H9 (cell line): ENCODE measurements at regions not wholly inside any gene's neighbourhood (a gene's known extent, or its start where the extent isn't known, plus 50 kb on each side); places are given as distances from the start of the nearest gene placed in this dataset.

ENCODE experiments used
- DNase-seq: peaks from one replicate; pipeline ENCODE4 v3.0.0-alpha.2; 2017
- H2AFZ ChIP-seq: one replicate; pipeline ENCODE4 v1.6.1; 2013; ENCODE audit warnings: mild to moderate bottlenecking, low read length, control low read depth, moderate library complexity
- H2AK5ac ChIP-seq: 2 replicates; pipeline ENCODE4 v1.6.1; 2013; ENCODE audit warnings: low read length, control low read depth, mixed read lengths; ENCODE audit not compliant: insufficient read length
- H2BK120ac ChIP-seq: one replicate; pipeline ENCODE4 v1.6.1; 2013; ENCODE audit warnings: low read depth, mild to moderate bottlenecking, low read length, control low read depth, inconsistent platforms; ENCODE audit not compliant: poor library complexity, severe bottlenecking
- H2BK12ac ChIP-seq: 2 replicates; pipeline ENCODE4 v1.6.1; 2013; ENCODE audit warnings: low read length, control low read depth, mixed read lengths, low read depth; ENCODE audit not compliant: insufficient read length
- H2BK15ac ChIP-seq: 2 replicates; pipeline ENCODE4 v1.6.1; 2013; ENCODE audit warnings: low read depth, low read length, control low read depth
- H2BK20ac ChIP-seq: one replicate; pipeline ENCODE4 v1.6.1; 2013; ENCODE audit warnings: low read depth, mild to moderate bottlenecking, low read length, control low read depth, inconsistent platforms; ENCODE audit not compliant: poor library complexity, severe bottlenecking
- H2BK5ac ChIP-seq: 2 replicates; pipeline ENCODE4 v1.6.1; 2013; ENCODE audit warnings: low read length, control low read depth, mixed read lengths; ENCODE audit not compliant: insufficient read length
- H3K14ac ChIP-seq: 2 replicates; pipeline ENCODE4 v1.6.1; 2013; ENCODE audit warnings: low read length, control low read depth; ENCODE audit not compliant: insufficient read depth
- H3K18ac ChIP-seq: 2 replicates; pipeline ENCODE4 v1.6.1; 2013; ENCODE audit warnings: low read depth, mild to moderate bottlenecking, mixed read lengths, low read length, control low read depth; ENCODE audit not compliant: insufficient read length
- H3K23ac ChIP-seq: 2 replicates; pipeline ENCODE4 v1.6.1; 2013; ENCODE audit warnings: low read length, control low read depth, mixed read lengths, low read depth; ENCODE audit not compliant: insufficient read length
- H3K23me2 ChIP-seq: 2 replicates; pipeline ENCODE4 v1.6.1; 2013; ENCODE audit warnings: low read depth, mild to moderate bottlenecking, mixed read lengths, low read length, control low read depth; ENCODE audit not compliant: insufficient read length, poor library complexity, severe bottlenecking
- H3K27ac ChIP-seq: 2 replicates; pipeline ENCODE4 v1.5.1; 2013; ENCODE audit warnings: low read length, control low read depth, mixed read lengths, low read depth; ENCODE audit not compliant: insufficient read length
- H3K27me3 ChIP-seq: 2 replicates; pipeline ENCODE4 v1.6.1; 2013; ENCODE audit warnings: low read length, control low read depth, inconsistent platforms; ENCODE audit not compliant: insufficient read depth
- H3K4ac ChIP-seq: 2 replicates; pipeline ENCODE4 v1.6.1; 2013; ENCODE audit warnings: low read depth, mild to moderate bottlenecking, control low read depth, inconsistent platforms, low read length, moderate library complexity
- H3K4me1 ChIP-seq: 2 replicates; pipeline ENCODE4 v1.6.1; 2013; ENCODE audit warnings: low read length, control low read depth, inconsistent platforms; ENCODE audit not compliant: insufficient read depth
- H3K4me2 ChIP-seq: 2 replicates; pipeline ENCODE4 v1.6.1; 2013; ENCODE audit warnings: low read length, control low read depth, mixed read lengths; ENCODE audit not compliant: insufficient read length, insufficient read depth
- H3K56ac ChIP-seq: 2 replicates; pipeline ENCODE4 v1.6.1; 2013; ENCODE audit warnings: low read depth, mild to moderate bottlenecking, mixed read lengths, low read length, control low read depth; ENCODE audit not compliant: insufficient read length
- H3K79me1 ChIP-seq: 2 replicates; pipeline ENCODE4 v1.6.1; 2013; ENCODE audit warnings: low read depth, mild to moderate bottlenecking, moderate library complexity, low read length, control low read depth, inconsistent platforms; ENCODE audit not compliant: insufficient read depth, poor library complexity, severe bottlenecking
- H3K79me2 ChIP-seq: 2 replicates; pipeline ENCODE4 v1.6.1; 2013; ENCODE audit warnings: low read length, control low read depth, inconsistent platforms; ENCODE audit not compliant: insufficient read depth
- H3K9ac ChIP-seq: 2 replicates; pipeline ENCODE4 v1.6.1; 2013; ENCODE audit warnings: low read length, control low read depth, mixed read lengths; ENCODE audit not compliant: insufficient read length; ENCODE audit errors: extremely low read depth
- H3K9me3 ChIP-seq: one replicate; pipeline ENCODE4 v1.6.1; 2013; ENCODE audit warnings: low read depth, low read length, inconsistent platforms; ENCODE audit not compliant: control insufficient read depth
- H3T11ph ChIP-seq: one replicate; pipeline ENCODE4 v1.6.1; 2013; ENCODE audit warnings: mild to moderate bottlenecking, low read length, control low read depth, inconsistent platforms
- H4K20me1 ChIP-seq: one replicate; pipeline ENCODE4 v1.6.1; 2013; ENCODE audit not compliant: control insufficient read depth, insufficient read length, insufficient read depth
- H4K5ac ChIP-seq: 2 replicates; pipeline ENCODE4 v1.6.1; 2013; ENCODE audit warnings: low read depth, mild to moderate bottlenecking, mixed read lengths, low read length, control low read depth; ENCODE audit not compliant: insufficient read length
- H4K8ac ChIP-seq: replicated peaks from 2 replicates; pipeline ENCODE4 v1.6.1; 2013; ENCODE audit warnings: low read length, control low read depth, mixed read lengths, low read depth; ENCODE audit not compliant: insufficient read length
- H4K91ac ChIP-seq: 2 replicates; pipeline ENCODE4 v1.6.1; 2013; ENCODE audit warnings: low read depth, mild to moderate bottlenecking, moderate library complexity, mixed read lengths, low read length, control low read depth; ENCODE audit not compliant: insufficient read length
- H3K27ac Mint-ChIP-seq, 3 experiments: 2 replicates in 2 of 3; 3 replicates in 1 of 3; pipeline ENCODE4 v1.8.0; 2020 to 2021; ENCODE audit warnings: mixed read lengths in 3 of 3, mild to moderate bottlenecking in 1 of 3, moderate library complexity in 1 of 3
- H3K27me3 Mint-ChIP-seq: 2 replicates; pipeline ENCODE4 v1.8.0; 2021; ENCODE audit warnings: low read depth, mild to moderate bottlenecking, moderate library complexity, mixed read lengths
- H3K36me3 Mint-ChIP-seq, 3 experiments: 2 replicates in 2 of 3; 3 replicates in 1 of 3; pipeline ENCODE4 v1.8.0; 2020 to 2021; ENCODE audit warnings: low read depth in 3 of 3, mixed read lengths in 3 of 3; ENCODE audit not compliant: insufficient read depth in 1 of 3
- H3K4me1 Mint-ChIP-seq, 2 experiments: 2 replicates each; pipeline ENCODE4 v1.8.0; 2020; ENCODE audit warnings: mixed read lengths in 2 of 2
- H3K4me3 Mint-ChIP-seq, 2 experiments: 2 replicates in 1 of 2; 3 replicates in 1 of 2; pipeline ENCODE4 v1.8.0; 2020 to 2021; ENCODE audit warnings: mild to moderate bottlenecking in 2 of 2, mixed read lengths in 2 of 2, moderate library complexity in 1 of 2
- H3K9me3 Mint-ChIP-seq, 2 experiments: 2 replicates in 1 of 2; 3 replicates in 1 of 2; pipeline ENCODE4 v1.8.0; 2020; ENCODE audit warnings: mild to moderate bottlenecking in 2 of 2, mixed read lengths in 2 of 2, moderate library complexity in 1 of 2
- WGBS: extraction: QIAGEN DNeasy Blood & Tissue Kit; methylation state at CpG from one replicate; pipeline ENCODE4 v1.1.7; 2013; ENCODE audit warnings: missing lambda C conversion rate, low lambda C conversion rate, mixed read lengths; ENCODE audit not compliant: insufficient read length; ENCODE audit errors: extremely low coverage; 5-methylcytosine and 5-hydroxymethylcytosine counted together
- TF ChIP-seq, protein P1 (sequence below): fragments of 200-600 bp; sonication (generic); conservative IDR thresholded peaks from 3 replicates; pipeline ENCODE4 v1.8.0; 2021; ENCODE audit warnings: antibody characterized with exemption, mild to moderate bottlenecking

DNA sequence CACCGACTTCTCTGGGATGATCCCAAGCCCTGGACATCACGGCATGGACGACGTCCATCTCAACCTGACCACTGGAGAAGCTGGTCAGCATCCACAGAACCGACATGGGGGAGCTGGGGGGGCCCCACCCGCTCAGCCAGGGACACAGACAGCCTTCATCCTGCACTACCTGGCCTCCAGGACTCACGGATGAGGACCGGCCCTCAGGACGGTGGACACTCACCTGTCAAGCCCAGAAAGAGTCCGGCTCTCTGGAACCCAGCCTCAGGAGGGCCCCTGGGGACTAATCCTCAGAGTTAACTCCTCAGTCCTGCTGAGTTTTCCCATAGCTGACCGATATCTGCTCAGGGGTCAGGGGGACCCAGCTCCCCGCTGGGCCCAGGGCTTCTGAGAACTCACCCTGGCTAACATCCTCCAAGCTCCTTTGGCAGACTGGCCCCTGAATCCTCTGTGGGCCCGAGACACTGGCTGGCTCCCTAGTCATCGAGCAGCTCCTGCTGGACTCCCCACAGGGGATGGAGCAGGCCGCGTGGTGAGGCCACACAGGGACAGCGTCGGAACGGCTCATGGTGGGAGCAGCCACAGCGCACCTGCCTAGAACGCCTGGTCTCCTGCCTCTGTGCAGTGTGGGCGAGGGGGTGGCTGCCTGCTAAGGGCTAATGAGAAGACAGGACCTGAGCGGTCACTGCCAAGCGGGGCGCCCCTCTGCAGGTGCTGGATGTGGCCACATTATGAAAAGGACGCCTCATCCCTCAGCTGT, 649.2 kb downstream of the BRD1 start:
- H3K9me3 Mint-ChIP-seq, result peaks cover 3 to 6% of the 10 kb centered on the region in 2 experiments; a peak in 3 of 5 replicates
- Histone ChIP-seq H2AK5ac (no peak overlapping the region), H3K56ac (no peak overlapping the region), H3K9me3 (no peaks in the 10 kb centered on the region), H3K9ac (no peak overlapping the region), H2BK120ac (no peak overlapping the region), H3K23me2 (no peaks in the 10 kb centered on the region), H4K5ac (no peak overlapping the region), H2BK12ac (no peak overlapping the region), H3K4me1 (no peaks in the 10 kb centered on the region), H3K4me2 (no peak overlapping the region), H2AFZ (no peak overlapping the region), H3K23ac (no peak overlapping the region), H3T11ph (no peak overlapping the region), H3K4ac (no peak overlapping the region), H4K91ac (no peak overlapping the region), H3K27ac (no peak overlapping the region), H3K27me3 (no peaks in the 10 kb centered on the region), H2BK5ac (no peak overlapping the region), H3K79me1 (no peaks in the 10 kb centered on the region), H2BK15ac (no peak overlapping the region; the same call in 1 of the 2 replicates), H2BK20ac (no peak overlapping the region), H3K18ac (no peak overlapping the region), H3K79me2 (no peaks in the 10 kb centered on the region), H4K20me1 (no peaks in the 10 kb centered on the region), H3K14ac (peak overlapping the region; percentile 48; the same call in 1 of the 2 replicates), H4K8ac (no peak overlapping the region)
- H3K4me3 Mint-ChIP-seq, result no peak overlapping the region
- peaks cover 17% of the 10 kb centered on the region for H3K27me3 Mint-ChIP-seq
- DNase-seq, result no peak
- H3K36me3 Mint-ChIP-seq, result no peaks in the 10 kb centered on the region
- TF ChIP-seq, protein P1, sequence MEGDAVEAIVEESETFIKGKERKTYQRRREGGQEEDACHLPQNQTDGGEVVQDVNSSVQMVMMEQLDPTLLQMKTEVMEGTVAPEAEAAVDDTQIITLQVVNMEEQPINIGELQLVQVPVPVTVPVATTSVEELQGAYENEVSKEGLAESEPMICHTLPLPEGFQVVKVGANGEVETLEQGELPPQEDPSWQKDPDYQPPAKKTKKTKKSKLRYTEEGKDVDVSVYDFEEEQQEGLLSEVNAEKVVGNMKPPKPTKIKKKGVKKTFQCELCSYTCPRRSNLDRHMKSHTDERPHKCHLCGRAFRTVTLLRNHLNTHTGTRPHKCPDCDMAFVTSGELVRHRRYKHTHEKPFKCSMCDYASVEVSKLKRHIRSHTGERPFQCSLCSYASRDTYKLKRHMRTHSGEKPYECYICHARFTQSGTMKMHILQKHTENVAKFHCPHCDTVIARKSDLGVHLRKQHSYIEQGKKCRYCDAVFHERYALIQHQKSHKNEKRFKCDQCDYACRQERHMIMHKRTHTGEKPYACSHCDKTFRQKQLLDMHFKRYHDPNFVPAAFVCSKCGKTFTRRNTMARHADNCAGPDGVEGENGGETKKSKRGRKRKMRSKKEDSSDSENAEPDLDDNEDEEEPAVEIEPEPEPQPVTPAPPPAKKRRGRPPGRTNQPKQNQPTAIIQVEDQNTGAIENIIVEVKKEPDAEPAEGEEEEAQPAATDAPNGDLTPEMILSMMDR, result no peak
- no peaks in the 10 kb centered on the region; a peak in 1 of 4 replicates for H3K4me1 Mint-ChIP-seq
- no CpG with 5 or more reads among the region's 26 CpGs for WGBS
- no peak overlapping the region for H3K27ac Mint-ChIP-seq
